PC-3 (cell line): ENCODE measurements at regions not wholly inside any gene's neighbourhood (a gene's known extent, or its start where the extent isn't known, plus 50 kb on each side); places are given as distances from the start of the nearest gene placed in this dataset.
A peak's percentile ranks its signal among the peaks of the same experiment; 100 is the strongest.

Experiments used
- ATAC-seq: fragments of 200-7000 bp; cut with Tn5 transposase; 2 replicates; pipeline ENCODE4 v1.9.1; 2020; ENCODE audit warnings: mild to moderate bottlenecking, moderate library complexity
- BruUV-seq: library from RNA; stranded (reverse); fragments of 400-500 nt; replicated peaks from 2 replicates; lab custom pipeline; 2021; lab: Mats Ljungman, UMichigan
- CTCF ChIA-PET: fragments of 300-600 bp; sonication (Branson Sonifier 250); formaldehyde crosslinking; loops from one replicate; lab custom pipeline; 2022; ENCODE audit warnings: antibody characterized with exemption; lab: Charles Lee
- POLR2A ChIA-PET: fragments of 300-600 bp; sonication (Branson Sonifier 250); formaldehyde crosslinking; loops from one replicate; lab custom pipeline; 2022; ENCODE audit warnings: antibody characterized with exemption; ENCODE audit not compliant: unreplicated experiment; lab: Charles Lee
- DNase-seq: peaks from one replicate; pipeline ENCODE4 v3.0.0-alpha.2; 2015
- H2AFZ ChIP-seq: fragments of 300-600 bp; sonication (generic); 2 replicates; pipeline ENCODE4 v1.6.0; 2016; ENCODE audit warnings: antibody characterized with exemption, low read length
- H3F3A ChIP-seq: fragments of 300-600 bp; sonication (generic); one replicate; pipeline ENCODE4 v1.6.0; 2017; ENCODE audit warnings: antibody characterized with exemption, low read length, control low read depth, mild to moderate bottlenecking; ENCODE audit not compliant: unreplicated experiment
- H3K27ac ChIP-seq: fragments of 300-600 bp; sonication (generic); 2 replicates; pipeline ENCODE4 v1.5.1; 2016; ENCODE audit warnings: mild to moderate bottlenecking, low read length
- H3K27me3 ChIP-seq: fragments of 300-600 bp; sonication (generic); 2 replicates; pipeline ENCODE4 v1.6.1; 2016; ENCODE audit warnings: low read length, mixed read lengths
- H3K36me3 ChIP-seq: fragments of 300-600 bp; sonication (generic); 2 replicates; pipeline ENCODE4 v1.6.1; 2016; ENCODE audit warnings: low read depth, mixed run types, low read length, mixed read lengths
- H3K4me1 ChIP-seq: fragments of 300-600 bp; sonication (generic); 2 replicates; pipeline ENCODE4 v1.5.1; 2016; ENCODE audit warnings: low read length; ENCODE audit not compliant: insufficient read depth
- H3K4me2 ChIP-seq: fragments of 300-600 bp; sonication (generic); 2 replicates; pipeline ENCODE4 v1.6.0; 2016; ENCODE audit warnings: low read length
- H3K4me3 ChIP-seq: fragments of 300-600 bp; sonication (generic); 2 replicates; pipeline ENCODE4 v1.5.1; 2016; ENCODE audit warnings: mild to moderate bottlenecking, low read length, mixed read lengths
- H3K79me2 ChIP-seq: fragments of 300-600 bp; sonication (generic); 2 replicates; pipeline ENCODE4 v1.6.1; 2017; ENCODE audit warnings: low read length, mixed read lengths
- H3K9ac ChIP-seq: fragments of 300-600 bp; sonication (generic); 2 replicates; pipeline ENCODE4 v1.6.0; 2016; ENCODE audit warnings: mild to moderate bottlenecking, low read length
- H3K9me2 ChIP-seq: fragments of 300-600 bp; sonication (generic); replicated peaks from 2 replicates; pipeline ENCODE4 v1.6.1; 2016; ENCODE audit warnings: mixed run types, low read length, mixed read lengths
- H3K9me3 ChIP-seq: fragments of 300-600 bp; sonication (generic); 2 replicates; pipeline ENCODE4 v1.6.1; 2016; ENCODE audit warnings: low read length, mixed read lengths
- H4K20me1 ChIP-seq: fragments of 300-600 bp; sonication (generic); 2 replicates; pipeline ENCODE4 v1.6.1; 2016; ENCODE audit warnings: low read length, mixed read lengths
- EZH2 ChIP-seq: fragments of 300-600 bp; sonication (generic); IDR thresholded peaks from one replicate; pipeline ENCODE4 v1.6.1; 2017; ENCODE audit warnings: antibody characterized with exemption, mild to moderate bottlenecking, low read length; ENCODE audit not compliant: unreplicated experiment
- EZH2phosphoT487 ChIP-seq: fragments of 300-600 bp; sonication (generic); IDR thresholded peaks from 2 replicates; pipeline ENCODE4 v1.6.1; 2018; ENCODE audit warnings: mild to moderate bottlenecking, antibody characterized with exemption, low read length, borderline replicate concordance
- intact Hi-C: fragments of 100-400 bp; cut with micrococcal nuclease; formaldehyde crosslinking; loops from 2 replicates; pipeline ENCODE4 v1.9.0; 2023
- TF ChIP-seq, protein P1 (sequence below): fragments of 300-600 bp; sonication (generic); conservative IDR thresholded peaks from 2 replicates; pipeline ENCODE4 v1.5.1; 2017; ENCODE audit warnings: antibody characterized with exemption, low read depth, mild to moderate bottlenecking, low read length

DNA sequence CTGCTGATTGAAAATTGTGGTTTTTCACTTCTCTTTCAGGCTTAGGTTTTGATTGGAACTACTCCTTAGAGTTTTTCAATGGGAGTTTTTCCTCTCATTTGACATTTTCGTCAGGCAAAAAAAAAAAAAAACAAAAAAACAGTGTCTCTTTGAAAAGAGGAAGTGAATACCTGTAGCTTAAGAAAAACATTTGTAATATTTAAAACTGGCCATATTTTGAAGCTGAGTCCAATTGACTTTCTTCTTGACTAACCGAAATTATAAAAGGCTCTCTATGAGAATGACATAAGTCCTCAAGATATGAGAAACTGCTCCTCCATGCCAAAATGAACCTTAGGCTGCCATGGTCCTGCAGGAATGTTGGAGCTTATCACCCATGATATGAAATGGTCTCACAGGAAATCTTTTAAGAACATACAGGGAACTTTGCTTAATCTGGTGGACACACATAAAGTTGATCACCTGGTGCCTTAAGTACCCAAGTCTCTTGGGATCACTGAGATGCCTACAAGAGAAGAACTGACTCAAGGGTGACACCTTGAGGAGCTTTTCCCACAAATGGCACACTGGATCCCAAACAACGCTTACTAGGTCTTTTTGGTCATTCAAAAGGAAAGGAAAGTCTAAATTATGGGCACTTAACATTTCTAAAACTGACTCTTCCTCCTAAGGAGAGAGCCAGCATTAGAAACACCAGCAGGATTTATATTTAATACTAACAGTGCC lies 263.4 kb downstream of the CDC14C start:
- no TSS peak for BruUV-seq
- no peak for TF ChIP-seq EZH2phosphoT487
- TF ChIP-seq, protein P1, sequence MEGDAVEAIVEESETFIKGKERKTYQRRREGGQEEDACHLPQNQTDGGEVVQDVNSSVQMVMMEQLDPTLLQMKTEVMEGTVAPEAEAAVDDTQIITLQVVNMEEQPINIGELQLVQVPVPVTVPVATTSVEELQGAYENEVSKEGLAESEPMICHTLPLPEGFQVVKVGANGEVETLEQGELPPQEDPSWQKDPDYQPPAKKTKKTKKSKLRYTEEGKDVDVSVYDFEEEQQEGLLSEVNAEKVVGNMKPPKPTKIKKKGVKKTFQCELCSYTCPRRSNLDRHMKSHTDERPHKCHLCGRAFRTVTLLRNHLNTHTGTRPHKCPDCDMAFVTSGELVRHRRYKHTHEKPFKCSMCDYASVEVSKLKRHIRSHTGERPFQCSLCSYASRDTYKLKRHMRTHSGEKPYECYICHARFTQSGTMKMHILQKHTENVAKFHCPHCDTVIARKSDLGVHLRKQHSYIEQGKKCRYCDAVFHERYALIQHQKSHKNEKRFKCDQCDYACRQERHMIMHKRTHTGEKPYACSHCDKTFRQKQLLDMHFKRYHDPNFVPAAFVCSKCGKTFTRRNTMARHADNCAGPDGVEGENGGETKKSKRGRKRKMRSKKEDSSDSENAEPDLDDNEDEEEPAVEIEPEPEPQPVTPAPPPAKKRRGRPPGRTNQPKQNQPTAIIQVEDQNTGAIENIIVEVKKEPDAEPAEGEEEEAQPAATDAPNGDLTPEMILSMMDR = peak; percentile 52
- H3K9ac ChIP-seq = no peak overlapping the region
- no peaks in the 10 kb centered on the region for H3K36me3 ChIP-seq
- H3K79me2 ChIP-seq = no peaks in the 10 kb centered on the region
- ATAC-seq (no peak), DNase-seq (peak; percentile 28)
- H3K4me2 ChIP-seq = no peak overlapping the region
- no peaks in the 10 kb centered on the region for H3K9me2 ChIP-seq
- peaks cover 18% of the 10 kb centered on the region for H3K27me3 ChIP-seq
- no peaks in the 10 kb centered on the region for H4K20me1 ChIP-seq
- CTCF ChIA-PET = no interaction called here
- H3K9me3 ChIP-seq = no peaks in the 10 kb centered on the region
- intact Hi-C loops = no loop called here
- H3K27ac ChIP-seq = no peak overlapping the region
- no peaks in the 10 kb centered on the region for H3F3A ChIP-seq
- H3K4me1 ChIP-seq = no peaks in the 10 kb centered on the region
- no peak overlapping the region for H3K4me3 ChIP-seq
- POLR2A ChIA-PET = no interaction called here
- no peak overlapping the region for H2AFZ ChIP-seq

GRCh38 chr7:49228426-49229098 lies 304.2 kb downstream of the CDC14C start:
- no TSS peak for BruUV-seq
- no peaks in the 10 kb centered on the region for H3K36me3 ChIP-seq
- POLR2A ChIA-PET = no interaction called here
- no peak for DNase-seq
- H3K9ac ChIP-seq = no peak overlapping the region
- H3K79me2 ChIP-seq = no peaks in the 10 kb centered on the region
- CTCF ChIA-PET = no interaction called here
- no peaks in the 10 kb centered on the region for H3K9me3 ChIP-seq
- TF ChIP-seq EZH2 (no peak), EZH2phosphoT487 (no peak)
- TF ChIP-seq, protein P1 = no peak
- no peaks in the 10 kb centered on the region for H3K4me1 ChIP-seq
- H3K27ac ChIP-seq = no peak overlapping the region
- no peaks in the 10 kb centered on the region for H4K20me1 ChIP-seq
- no peak overlapping the region for H2AFZ ChIP-seq
- no peak overlapping the region for H3K4me2 ChIP-seq
- intact Hi-C loops = no loop called here
- ATAC-seq = no peak
- H3K27me3 ChIP-seq = peaks cover 6% of the 10 kb centered on the region; the same call in 1 of the 2 replicates
- no peak overlapping the region for H3K4me3 ChIP-seq
- no peaks in the 10 kb centered on the region for H3F3A ChIP-seq
- H3K9me2 ChIP-seq = no peaks in the 10 kb centered on the region

DNA sequence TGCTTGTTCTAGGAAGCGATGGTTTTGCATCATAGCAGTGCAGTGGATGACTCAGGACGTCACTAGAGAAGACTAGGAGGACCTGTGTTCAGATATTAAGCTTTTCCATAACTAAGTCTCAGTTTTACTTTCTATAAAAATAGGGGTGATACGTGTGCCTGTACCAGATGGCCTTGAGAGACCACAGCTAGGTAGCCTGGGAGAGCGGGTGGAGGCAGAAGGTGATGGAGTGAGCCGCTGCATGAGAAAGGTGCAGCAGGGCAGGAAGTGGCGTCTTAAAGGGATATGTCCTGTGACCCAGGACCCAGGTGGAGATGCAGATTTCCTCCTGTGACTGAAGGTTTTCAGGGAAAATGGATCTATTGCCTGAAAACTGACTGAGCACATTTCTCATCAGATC lies 304.9 kb downstream of the CDC14C start:
- H3K4me1 ChIP-seq = no peaks in the 10 kb centered on the region
- ATAC-seq = no peak
- no peak overlapping the region for H2AFZ ChIP-seq
- H3K36me3 ChIP-seq = no peaks in the 10 kb centered on the region
- H3K27ac ChIP-seq = no peak overlapping the region
- H3K27me3 ChIP-seq = peaks cover 6% of the 10 kb centered on the region; the same call in 1 of the 2 replicates
- intact Hi-C loops = no loop called here
- no peaks in the 10 kb centered on the region for H4K20me1 ChIP-seq
- H3F3A ChIP-seq = no peaks in the 10 kb centered on the region
- BruUV-seq = no TSS peak
- no peaks in the 10 kb centered on the region for H3K79me2 ChIP-seq
- H3K9ac ChIP-seq = no peak overlapping the region
- no peak for TF ChIP-seq EZH2phosphoT487
- TF ChIP-seq EZH2 = no peak
- TF ChIP-seq, protein P1 = no peak
- DNase-seq = no peak
- ChIA-PET POLR2A (no interaction called here), CTCF (no interaction called here)
- H3K9me2 ChIP-seq = no peaks in the 10 kb centered on the region
- H3K4me3 ChIP-seq = no peak overlapping the region
- no peaks in the 10 kb centered on the region for H3K9me3 ChIP-seq
- H3K4me2 ChIP-seq = no peak overlapping the region
